ENCODE measurements at regions not wholly inside any gene's neighbourhood (a gene's known extent, or its start where the extent isn't known, plus 50 kb on each side); places are given as distances from the start of the nearest gene placed in this dataset.

DNA sequence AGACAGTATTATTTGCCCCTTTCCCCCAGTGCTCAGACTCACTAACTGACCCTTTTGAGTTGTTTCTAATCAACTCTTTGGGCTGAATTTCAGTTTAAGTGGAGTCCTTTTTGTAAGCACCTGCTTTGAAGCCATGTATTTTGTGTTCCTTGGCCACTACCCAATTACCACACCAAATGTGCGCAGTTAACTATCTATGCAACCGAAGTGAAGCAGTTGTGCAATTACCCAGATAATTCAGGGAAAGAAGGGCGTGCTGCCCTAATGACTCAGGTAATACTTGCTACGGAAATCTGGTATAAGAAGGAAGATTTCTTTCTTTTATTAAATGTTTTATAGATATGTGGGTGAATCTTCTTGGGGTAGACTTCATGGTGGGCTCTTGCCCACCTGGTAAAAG is 371.9 kb upstream of the TBL1XR1 start:
- no peak for TF ChIP-seq CTCF (IDR thresholded peaks at IDR 0.05; ENCODE audit: extremely low read depth, missing control alignments)

DNA sequence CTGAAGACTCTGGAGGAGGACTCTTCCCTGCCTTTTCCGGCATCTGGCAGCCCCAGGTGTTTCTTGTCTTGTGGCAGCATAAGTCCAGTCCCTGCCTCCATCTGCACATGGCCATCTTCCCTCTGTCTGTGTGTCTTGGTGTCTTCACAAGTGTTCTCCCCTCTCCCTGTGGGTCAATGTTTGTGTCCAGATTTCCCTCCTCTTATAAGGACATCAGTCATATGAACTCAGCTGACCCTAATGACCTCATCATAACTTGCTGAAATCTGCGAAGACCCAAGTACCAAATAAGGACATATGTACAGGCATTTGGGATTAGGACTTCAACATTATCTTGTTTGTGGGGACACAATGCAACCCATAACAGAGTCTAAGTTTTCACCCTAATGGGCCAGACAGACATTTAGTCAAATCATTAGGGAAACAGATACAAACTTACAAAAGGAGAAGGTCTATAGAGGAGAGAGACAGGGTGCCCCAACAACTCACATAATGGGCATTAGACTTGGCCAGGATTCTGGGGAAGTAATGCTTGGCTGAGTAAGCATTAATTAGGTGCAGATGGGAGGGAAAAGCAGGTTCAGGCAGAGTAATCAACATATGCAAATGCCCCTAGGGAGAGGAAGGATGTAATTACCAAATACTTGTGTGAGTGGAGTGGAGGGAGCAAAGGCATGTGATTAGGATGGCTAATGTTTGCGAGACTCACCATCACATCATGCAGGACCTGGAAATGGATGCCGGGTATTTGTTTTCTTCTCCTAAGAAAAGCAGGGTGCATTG is 372.8 kb upstream of the TBL1XR1 start:
- no peak for DNase-seq (ENCODE audit: low spot score)
- TF ChIP-seq CTCF (IDR thresholded peaks at IDR 0.05; ENCODE audit: extremely low read depth, missing control alignments), result no peak

More for the DNA sequence above, 371.9 kb upstream of the TBL1XR1 start:
- DNase-seq (ENCODE audit: low spot score), result no peak

DNA sequence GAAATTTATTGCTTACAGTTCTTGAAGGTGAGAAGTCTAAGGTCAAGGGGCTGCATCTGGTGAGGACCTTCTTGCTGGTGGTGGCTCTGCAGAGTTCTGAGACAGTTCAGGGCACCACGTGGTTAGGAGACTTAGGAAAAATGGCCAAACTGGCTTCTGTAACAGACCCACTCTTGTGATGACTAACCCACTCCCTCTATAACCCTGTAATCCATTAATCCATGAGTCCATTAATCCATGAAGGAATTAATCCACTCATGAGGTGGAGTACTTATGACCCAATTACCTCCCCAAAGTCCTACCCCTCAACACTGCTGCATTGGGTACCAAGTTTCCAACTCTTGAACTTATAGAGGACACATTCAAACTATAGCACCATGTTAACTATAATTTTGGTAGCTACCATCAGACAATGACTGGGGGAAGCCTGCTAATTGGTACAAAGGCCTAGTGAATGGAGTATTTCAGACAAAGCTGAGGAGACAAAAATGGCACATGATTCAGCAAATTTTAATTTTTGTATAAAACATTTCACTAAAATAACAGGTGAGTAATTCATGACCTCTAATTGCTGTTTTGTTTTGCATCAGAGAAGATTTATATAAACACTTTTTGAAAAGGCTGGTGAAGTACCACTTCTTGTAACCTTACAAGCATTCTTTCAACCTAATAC is 374.1 kb upstream of the TBL1XR1 start:
- TF ChIP-seq CTCF (IDR thresholded peaks at IDR 0.05; ENCODE audit: extremely low read depth, missing control alignments), result no peak
- no peak for DNase-seq (ENCODE audit: low spot score)

GRCh38 chr3:177571944-177572315 is 374.6 kb upstream of the TBL1XR1 start:
- no peak for TF ChIP-seq CTCF (IDR thresholded peaks at IDR 0.05; ENCODE audit: extremely low read depth, missing control alignments)
- no peak for DNase-seq (ENCODE audit: low spot score)

DNA sequence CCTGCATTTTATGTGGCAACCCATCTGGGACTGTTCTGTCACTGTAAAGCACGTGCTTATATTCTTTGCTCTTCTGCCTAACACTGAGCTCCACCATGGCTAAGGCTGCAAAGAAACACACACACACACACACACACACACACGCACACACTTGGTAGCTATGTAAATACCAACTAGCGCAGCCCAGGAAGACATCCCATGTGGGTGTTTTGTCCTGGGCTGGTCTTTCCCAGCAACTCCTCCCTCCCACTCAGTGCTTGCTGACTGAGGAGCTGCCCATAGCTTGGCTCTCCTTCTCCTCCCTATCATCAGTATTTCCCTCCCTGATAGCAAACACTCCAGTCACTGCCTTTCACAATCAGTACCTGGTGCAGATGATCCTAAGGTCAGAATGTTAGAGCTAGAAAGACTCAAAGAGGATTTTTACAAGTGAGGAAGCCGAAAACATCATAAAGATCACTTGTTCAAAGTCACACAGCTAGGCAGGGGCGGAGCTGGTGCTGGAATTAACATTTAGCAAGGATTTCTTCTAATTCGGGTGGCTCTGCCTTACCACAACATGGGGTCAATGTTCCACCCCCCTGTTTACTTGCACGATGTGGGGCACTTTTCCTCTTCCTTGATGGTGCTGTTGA is 377.1 kb upstream of the TBL1XR1 start:
- DNase-seq (ENCODE audit: low spot score), result no peak
- TF ChIP-seq CTCF (IDR thresholded peaks at IDR 0.05; ENCODE audit: extremely low read depth, missing control alignments), result no peak

GRCh38 chr3:177576746-177577145 is 379.5 kb upstream of the TBL1XR1 start:
- no peak for DNase-seq (ENCODE audit: low spot score)
- no peak for TF ChIP-seq CTCF (IDR thresholded peaks at IDR 0.05; ENCODE audit: extremely low read depth, missing control alignments)

DNA sequence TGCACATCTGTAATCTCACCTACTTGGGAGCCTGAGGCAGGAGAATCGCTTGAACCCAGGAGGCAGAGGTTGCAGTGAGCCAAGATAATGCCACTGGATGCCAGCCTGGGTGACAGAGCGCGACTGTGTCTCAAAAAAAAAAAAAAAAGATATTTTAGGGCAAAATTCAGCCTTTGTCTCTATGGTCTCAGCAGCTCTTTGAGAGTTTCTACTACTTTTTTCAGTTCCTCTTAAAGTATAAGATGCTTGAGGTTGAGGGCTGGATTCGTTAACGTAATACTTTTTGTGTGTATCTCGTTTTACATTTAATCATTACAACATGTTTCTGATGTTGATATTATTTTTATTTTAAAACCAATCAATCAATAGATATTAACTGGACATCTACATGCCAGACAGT is 381.2 kb upstream of the TBL1XR1 start:
- no peak for TF ChIP-seq CTCF (IDR thresholded peaks at IDR 0.05; ENCODE audit: extremely low read depth, missing control alignments)
- DNase-seq (ENCODE audit: low spot score), result no peak
